GM21529 (cell line): ENCODE measurements at regions not wholly inside any gene's neighbourhood (a gene's known extent, or its start where the extent isn't known, plus 50 kb on each side); places are given as distances from the start of the nearest gene placed in this dataset.

Source experiments
- ATAC-seq: cut with Tn5 transposase; IDR thresholded peaks from one replicate; pipeline ENCODE4 v1.9.1; 2021; ENCODE audit not compliant: unreplicated experiment

DNA sequence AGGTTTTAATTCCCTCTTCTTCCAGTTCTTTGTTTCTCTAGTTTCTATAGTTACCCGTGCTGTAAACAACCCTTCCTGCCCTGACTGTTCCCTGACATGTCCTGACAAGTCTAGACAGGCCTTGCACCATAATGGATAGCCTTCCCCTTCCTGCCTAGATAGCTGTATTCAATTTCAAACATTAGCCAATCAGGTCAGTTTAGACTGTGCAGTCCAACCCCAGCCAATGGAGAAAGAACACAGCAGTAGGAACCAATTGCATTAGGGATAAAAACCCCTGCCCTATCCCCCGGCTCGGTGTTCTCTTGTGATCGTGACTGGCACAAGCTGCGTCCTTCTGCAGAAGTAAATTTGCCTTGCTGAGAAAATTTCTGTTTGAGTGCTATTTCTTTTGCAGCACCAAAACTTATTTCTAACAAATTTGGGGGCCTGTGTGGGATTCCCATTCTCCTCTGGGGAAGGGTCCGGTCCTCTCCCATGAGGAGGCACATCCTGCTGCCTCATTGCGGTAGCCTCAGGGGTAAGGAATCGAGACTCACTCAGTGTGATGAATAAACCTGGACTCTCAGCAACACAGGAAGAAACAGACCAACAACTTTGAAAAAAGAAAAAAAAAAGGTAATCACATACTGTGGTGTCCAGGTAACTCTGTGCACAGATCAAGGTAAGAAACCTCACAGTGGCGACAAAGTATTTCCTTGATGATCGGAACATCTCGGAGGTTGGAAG, 248.7 kb upstream of the ECI2 start:
- no peak for ATAC-seq

DNA sequence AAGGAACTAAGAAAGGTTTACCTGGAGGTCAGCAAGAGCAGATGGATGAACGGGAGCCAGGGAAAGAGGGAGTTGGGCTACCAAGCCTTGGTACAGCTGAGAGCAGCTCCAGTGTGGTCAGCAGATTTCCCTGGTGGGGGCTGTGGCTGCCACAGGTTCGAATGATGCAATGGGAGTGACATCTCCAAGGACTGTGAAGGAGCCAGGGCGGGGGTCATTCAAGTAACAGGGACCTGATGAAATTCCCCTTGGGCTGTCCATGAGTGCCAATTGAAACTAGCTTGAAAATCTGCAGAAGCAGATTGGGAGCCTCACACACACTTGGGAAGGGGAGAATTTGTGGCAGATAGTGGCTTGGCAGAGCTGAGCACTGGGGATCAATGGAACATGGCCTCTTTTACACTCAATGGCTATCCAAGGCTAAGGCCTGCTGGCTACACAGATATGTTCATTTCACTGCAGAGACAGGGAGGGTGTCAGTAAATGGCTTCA, 247.0 kb upstream of the ECI2 start:
- no peak for ATAC-seq

DNA sequence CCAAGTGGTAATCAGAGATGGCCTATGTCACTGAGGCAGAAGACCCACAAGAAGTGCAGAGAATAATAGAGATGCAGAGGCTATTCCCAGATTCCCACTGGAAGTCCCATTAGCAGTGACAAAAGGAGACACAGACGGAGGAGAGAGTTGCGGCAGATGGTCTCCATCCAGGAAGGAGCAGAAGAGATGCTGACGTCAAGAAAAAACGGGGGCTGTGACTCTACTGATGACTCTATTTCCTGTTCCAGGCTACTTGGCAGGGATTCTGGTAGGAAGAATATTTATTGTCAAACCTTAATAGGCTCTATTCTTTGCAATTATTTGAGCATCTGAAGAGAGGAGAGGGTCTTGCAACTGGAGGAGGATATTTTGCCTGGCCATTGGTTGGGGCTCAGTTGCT, 246.0 kb upstream of the ECI2 start:
- no peak for ATAC-seq

DNA sequence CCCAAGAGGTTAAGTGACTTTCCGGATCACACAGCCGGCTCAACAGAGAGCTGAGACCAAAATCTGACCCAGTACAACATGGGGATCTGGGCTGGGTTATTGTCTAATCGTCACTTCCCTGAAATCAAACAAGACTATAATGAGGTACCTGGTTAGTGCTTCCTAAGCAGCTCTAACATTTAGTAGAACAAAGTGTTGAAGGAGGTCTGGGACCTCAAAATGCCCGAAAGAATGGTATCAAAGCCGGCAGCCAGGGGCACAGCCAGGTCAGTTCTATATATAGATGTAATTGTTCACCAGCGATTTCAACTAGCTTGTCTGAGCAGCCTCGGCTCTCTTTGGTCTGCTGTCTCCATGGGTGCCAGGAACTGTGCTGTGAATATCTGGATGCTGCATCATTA, 245.5 kb upstream of the ECI2 start:
- ATAC-seq, result no peak

DNA sequence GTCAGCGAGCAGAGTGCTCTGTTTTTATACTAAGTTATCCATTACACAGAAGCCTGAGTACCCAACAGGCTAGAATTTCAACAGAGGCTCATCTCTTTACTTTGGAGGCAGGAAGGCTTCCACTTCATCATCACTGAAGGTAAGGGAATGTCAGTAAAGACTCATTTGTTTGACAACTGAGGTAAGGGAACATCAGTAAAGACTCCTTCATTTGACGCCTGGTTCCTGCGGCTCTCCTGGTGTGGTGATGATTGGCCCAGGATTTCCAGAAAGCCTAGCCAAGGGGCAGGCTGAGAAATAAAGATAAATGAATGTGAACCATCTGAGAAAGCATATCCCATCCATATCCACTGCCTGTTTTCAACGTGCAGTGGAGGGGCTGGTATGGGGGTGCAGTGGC, 244.6 kb upstream of the ECI2 start:
- no peak for ATAC-seq

DNA sequence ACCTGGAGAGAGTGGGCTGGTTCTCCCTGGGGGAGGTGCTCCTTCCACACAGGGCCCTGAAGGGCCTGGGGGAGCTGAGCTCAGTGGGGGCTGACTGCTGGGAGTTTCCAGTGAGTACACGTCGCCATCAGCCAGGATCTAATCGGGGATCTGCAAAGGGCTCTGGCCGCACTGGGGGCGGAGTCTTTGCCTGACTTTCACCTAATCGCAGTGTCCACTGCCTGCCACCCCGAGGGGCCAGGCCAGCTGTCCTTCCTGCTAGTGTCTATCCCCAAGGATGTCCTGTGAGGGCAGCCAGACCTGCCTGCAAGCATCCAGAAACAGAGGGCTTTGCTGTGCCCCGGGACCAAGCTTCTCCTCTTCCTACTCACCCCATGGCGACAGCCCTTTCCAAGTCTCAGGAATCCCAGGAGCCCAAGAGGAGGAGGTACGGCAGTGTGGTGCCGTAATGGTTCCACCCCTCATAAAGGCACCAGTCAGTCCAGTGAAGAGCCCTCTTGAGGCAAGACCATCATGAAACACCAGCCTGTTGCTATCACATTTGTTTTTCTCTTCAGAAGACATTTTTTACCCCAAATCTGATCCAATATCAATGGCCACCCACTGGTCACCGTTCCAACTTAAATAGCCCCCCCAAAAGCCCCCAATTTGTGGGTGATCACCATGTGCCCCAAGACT, 243.1 kb upstream of the ECI2 start:
- no peak for ATAC-seq

DNA sequence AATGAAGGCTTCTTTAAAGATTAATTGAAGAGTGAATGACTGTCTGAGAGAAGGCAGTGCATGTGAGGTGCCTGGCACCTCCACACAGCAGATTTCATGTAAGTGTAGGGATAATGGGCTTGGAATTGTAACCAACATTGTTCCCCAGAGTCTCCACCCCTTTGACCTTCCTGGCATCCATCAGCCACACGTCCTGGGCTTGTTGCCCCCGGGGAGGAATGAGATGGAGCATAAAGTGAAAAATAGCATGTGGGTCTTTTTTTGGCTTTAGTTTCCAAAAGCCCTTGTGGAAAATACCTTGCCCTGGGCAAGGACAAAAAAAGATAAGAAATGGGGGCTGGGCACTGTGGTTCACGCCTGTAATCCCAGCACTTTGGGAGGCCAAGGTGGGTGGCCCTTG, 242.2 kb upstream of the ECI2 start:
- no peak for ATAC-seq

DNA sequence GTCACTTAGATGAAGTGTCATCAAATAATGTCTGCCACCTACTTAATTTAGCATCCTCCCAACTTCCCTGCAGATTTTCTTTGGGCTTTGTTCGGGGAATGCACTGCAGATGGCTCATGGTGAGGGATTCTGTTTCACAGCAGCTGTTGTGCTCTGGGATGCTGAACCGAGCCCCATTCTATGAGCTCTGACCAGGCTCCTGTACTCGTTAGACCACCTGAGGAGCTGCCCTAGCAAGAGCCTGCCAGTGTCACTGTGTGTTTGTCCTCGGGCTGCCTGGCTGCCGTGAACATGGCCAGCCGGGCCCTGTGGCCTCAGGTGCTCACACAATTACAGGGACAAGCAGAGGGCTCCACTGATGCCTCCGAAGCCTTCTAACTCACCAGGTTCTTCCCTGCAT, 238.8 kb upstream of the ECI2 start:
- no peak for ATAC-seq

DNA sequence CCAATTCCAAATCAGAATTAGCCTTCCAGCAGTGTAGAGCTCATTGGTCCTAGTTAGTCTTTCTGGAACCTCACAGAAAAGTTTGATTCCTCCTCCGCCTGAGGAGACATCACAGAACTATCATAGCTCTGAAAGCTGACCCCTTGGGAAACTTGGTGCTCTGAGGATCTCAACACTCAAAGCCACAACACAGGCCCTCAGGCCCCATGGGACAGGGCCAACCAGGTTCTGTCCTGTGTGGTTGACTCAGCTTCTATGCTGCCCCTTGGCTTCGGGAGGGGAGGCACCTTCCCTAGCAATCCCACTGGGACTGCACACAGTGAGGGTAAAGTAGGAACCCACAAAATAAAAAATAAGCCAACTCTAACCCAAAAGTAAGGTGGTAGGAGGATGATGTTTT, 237.5 kb upstream of the ECI2 start:
- no peak for ATAC-seq

DNA sequence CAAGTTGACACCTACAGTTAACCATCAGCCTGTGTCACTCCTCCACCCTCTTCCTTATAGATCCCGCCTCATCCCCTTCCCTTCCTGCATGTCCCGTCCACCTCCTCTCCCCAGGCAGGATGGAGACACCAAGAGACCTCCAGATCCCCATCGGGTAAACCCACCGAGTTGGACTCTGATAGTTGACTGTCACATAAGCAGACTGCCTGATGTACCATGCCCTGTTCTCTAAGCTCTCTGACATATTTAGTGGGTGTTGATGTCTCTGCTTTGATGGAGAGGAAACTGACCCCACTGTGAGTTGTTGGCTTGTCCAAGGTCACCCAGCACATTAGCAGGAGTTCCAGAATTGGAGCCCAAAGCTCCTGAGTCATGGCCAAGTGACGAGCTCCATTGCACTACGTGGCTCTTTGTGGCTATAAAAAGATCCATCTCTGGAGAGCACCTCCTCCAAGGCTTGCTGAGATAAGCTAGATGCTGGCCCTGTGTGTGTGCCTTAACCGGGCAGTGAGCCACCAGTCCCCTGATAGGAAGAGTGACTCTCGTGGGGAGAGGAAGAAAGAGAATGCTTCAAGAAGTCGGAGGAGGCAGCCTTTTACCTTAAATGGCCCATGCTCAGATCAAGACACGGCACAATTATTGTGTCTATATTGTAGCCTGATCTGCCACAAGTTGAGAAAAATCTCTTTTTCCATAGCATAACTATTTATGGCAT, 236.0 kb upstream of the ECI2 start:
- ATAC-seq, result no peak

DNA sequence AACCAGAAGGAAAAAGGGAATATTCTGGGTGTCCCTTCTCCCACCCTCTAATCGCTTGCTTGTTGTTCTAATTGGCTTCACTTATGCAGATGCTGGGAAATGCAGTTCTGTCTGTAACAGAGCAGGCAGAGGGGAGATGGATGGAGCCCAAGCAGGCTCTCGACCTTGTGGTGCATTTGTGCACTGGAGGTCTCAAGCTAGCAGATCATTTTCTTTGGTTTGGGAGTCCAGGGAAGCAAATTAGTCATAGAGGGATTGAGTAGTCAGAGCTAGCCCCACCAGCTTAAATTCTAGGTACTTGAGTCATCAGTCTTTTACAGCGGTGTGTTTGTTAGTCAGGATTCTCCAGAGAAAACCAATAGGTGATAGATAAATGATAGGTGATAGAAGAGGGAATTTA, 234.7 kb upstream of the ECI2 start:
- no peak for ATAC-seq

DNA sequence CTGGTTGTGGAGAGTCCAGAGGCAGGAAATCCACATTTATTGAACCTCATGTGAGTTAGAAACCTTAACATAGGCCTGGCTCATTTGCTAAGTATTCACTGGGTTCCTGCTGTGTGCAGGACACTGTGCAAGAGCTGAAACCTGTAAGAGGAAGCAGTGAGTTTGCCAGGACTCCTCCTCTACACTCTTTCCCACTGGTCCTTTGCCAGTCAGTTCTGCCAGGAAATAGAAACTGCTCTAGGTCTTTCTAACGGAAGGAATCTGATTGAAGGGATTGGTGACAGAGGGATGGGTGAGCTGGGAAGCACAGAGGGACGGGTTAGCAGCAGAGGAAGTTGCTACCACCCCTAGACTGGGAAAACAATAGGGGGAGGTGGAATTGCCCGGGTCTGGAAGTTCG, 234.2 kb upstream of the ECI2 start:
- ATAC-seq, result no peak

DNA sequence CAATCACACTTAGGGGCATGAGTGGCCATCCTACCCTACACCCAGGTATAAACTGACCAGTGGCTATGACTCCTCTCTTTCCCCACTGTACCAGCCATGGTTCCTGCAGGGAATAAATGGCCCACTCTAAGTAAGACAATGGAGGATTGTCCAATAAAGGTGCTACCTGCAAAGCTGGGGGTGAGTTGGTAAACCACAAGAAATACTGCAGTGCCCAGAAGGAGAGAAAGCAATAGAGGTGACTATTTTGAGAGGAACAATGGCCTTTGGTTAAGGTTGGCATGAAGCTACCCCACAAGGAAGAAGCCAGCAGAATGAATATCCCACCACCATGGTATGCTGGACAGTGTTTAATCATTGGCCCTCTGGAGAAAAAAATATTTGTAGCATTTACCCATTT, 233.3 kb upstream of the ECI2 start:
- no peak for ATAC-seq

DNA sequence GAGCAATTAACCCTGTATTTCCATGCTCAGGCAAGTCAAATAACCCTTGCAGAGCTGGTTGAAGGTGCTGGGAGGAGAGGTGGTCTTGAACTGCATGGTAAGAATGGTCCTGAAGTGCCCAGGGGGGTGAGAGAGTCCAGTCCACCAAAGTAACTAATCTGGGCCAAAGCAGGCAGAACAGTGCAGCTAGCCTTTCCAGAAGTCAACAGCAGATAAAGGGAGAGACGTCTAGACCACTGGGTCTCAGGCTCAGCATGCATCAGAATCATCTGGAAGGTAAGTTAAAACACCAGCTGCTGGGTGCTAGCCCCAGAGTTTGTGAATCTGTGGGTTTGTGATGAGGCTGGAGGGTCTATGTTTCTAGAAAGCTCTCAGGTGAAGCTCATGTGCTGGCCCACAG, 232.3 kb upstream of the ECI2 start:
- ATAC-seq, result no peak

DNA sequence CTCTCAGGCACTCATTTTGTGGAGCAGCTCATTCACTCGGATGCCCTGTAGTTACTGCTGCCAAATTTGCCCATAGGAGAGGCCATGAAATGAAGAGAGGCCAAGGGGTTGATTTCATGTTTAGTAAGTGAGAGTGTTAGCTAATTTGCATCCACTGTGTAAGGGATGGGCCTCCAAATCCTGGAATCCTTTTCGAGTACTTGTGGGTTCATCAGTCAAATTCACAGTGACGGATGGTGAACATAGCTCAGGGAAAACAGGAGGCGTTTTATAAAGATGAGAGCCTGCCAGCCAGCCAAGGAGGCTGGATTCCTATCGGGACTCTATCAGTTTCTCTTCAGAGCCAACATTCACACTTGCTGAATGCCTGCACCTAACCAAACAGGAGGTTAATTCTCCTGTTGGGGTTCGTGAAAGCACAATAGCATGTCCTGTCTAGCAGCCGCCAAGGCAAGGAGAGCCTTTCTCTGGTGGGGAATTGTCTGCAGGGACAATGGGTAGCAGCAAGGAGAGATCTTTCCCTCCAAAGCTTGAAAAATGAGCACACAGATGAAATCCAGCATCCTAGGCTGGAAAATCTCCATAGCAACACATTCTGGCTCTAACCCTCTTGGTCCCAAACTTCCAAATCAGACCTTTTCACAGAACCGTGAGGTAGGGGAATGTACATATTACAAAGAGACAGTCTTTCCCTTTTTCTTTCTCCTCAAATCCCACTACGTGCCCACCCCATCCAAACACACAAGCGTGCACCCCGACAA, 231.4 kb upstream of the ECI2 start:
- no peak for ATAC-seq

DNA sequence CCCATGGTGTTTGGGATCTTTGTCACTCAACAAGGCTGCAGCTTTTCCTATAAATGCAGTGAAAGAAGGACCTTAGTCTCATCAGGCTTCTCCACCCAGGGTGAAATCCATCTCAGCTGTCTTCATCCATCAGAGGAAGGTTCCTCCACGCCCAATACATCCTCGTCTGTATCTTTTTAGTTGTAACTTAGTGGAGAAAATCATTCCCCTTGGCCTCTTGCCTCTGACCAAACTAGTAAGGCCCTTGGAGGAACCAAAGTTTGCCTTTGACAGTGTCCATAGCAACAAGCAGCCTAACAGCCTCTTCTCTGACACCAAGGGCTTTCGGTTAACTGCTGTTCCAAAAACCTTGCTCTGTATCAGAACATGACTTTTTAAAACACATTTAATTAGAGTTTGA, 230.3 kb upstream of the ECI2 start:
- ATAC-seq, result no peak

DNA sequence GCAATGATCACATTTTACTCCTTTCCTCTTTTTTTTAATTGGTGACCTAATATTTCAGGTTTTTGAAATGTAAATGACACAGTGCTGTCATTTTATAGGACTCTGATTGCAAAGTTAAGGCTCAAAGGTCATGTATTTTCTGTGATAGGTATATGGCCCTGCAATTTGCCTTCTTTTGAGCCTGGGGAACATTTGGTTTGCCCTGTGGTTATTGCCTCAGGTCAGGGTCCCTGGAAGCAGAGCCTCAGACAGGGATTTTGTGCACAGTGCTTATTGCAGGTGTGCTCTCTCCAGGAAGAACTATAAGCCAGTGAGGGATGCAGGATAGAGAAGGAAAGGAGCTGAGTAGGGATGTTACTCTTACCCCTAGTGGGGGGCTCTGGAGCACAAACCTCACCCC, 229.3 kb upstream of the ECI2 start:
- no peak for ATAC-seq

DNA sequence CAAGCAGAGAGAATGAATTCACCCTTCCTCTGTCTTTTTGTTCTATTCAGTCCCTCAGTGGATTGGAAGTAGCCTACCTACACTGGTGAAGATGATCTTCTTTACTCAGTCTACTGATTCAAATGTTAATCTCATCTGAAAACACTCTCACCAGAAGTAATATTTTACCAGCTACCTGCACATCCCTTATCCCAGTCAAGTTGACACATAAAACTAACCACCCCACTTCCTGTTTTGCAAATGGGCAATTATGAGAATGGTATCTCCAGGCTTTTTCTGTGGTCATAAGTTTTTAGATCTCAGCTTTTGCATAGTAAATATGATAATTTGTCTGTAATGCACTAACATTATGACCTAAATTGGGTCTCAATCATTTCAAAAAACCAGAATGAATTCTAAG, 228.8 kb upstream of the ECI2 start:
- ATAC-seq, result no peak

DNA sequence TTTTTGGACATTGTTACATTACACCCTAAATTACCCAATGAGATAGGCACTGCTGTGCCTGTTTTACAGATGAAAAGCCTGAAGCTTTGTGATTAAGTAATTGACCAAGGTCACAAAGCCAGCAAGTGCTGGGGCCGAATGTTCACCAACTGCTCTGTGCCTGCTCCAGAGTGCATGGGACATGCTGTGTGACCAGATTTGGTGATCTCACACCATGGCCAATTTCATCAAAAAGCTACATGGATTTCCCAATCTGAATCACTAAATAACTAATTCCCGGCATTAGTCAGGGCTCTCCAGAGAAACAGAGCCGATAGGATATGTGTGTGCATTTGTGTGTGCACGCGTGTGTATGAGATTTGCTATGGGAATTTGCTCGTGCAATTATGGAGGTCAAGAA, 228.3 kb upstream of the ECI2 start:
- ATAC-seq, result no peak

DNA sequence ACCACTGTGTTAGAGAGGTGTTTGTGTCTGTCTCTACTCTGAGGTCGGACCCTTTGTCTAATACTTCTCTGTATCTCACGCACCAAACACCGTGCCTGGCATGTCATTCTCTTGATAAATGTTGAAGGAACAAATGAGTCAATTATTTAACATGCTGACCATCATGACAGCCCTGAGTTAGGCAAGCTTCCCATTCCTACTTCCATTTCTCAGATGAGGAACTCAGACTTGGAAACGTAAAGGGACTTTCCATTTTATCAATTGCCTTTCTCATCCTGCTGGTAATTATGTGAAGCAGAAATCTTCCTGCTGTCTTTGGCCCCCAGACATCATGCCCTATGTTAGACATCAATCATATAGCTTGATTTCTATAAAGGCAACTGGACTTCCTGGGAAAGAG, 227.0 kb upstream of the ECI2 start:
- no peak for ATAC-seq

DNA sequence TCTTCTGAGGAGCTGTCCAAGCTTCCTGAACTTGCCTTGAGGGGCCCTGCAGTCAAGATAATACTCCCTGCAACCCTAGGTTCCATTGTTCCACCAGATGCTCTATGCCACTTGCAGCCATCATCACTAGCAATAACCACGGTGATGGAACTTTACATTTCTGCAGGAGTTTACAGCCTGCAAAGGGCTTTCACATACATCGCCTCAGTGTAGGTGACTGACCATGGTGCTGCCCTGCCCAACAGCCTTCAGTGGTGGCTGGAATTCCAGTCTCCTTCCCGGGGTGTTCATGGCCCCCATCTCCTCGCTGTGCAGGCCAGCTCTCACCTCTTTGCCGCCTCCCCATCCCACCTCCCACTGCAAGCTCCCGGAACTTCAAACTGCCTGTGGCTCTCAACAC, 225.5 kb upstream of the ECI2 start:
- ATAC-seq, result no peak
